HepG2 (cell line): ENCODE measurements at regions not wholly inside any gene's neighbourhood (a gene's known extent, or its start where the extent isn't known, plus 50 kb on each side); places are given as distances from the start of the nearest gene placed in this dataset.

Experiments
- ASH2L ChIP-seq: fragments of 300-600, 200-600 bp; sonication (generic); IDR thresholded peaks from 2 replicates; pipeline ENCODE4 v1.7.0; 2017; ENCODE audit warnings: low read depth, mild to moderate bottlenecking, moderate library complexity, mixed read lengths, low read length; ENCODE audit not compliant: insufficient read length
- DMTF1 ChIP-seq: sonication (generic); formaldehyde crosslinking; IDR thresholded peaks from 2 replicates; pipeline ENCODE4 v1.4.0; 2020; ENCODE audit warnings: mild to moderate bottlenecking, missing genetic modification reagents
- FOXA1 ChIP-seq, 2 experiments: fragments of 450-650 bp in 1 of 2; sonication (generic) in 1 of 2; formaldehyde crosslinking in 1 of 2; IDR thresholded peaks; 2 replicates each; pipeline versions ENCODE4 v1.4.0 to v1.6.1; 2016 to 2020; ENCODE audit warnings: missing genetic modification reagents in 1 of 2
- FOXC1 ChIP-seq: sonication (generic); formaldehyde crosslinking; IDR thresholded peaks from 2 replicates; pipeline ENCODE4 v1.8.0; 2022; ENCODE audit warnings: mild to moderate bottlenecking, missing genetic modification reagents, borderline replicate concordance
- HNRNPL ChIP-seq: fragments of 200-400 bp; formaldehyde crosslinking; IDR thresholded peaks from 2 replicates; pipeline ENCODE4 v1.6.1; 2017; ENCODE audit warnings: mild to moderate bottlenecking, low read depth, low read length
- ISX ChIP-seq: sonication (generic); formaldehyde crosslinking; conservative IDR thresholded peaks from 2 replicates; pipeline ENCODE4 v1.5.0; 2020; ENCODE audit warnings: missing genetic modification reagents
- KDM5B ChIP-seq: sonication (generic); formaldehyde crosslinking; IDR thresholded peaks from 2 replicates; pipeline ENCODE4 v1.4.0; 2020; ENCODE audit warnings: missing genetic modification reagents, mild to moderate bottlenecking, borderline replicate concordance
- POLR2A ChIP-seq, 2 experiments: IDR thresholded peaks; 2 replicates each; pipeline ENCODE4 v1.6.1; 2011; ENCODE audit warnings: low read depth in 2 of 2, low read length in 2 of 2, mild to moderate bottlenecking in 1 of 2, moderate library complexity in 1 of 2; ENCODE audit not compliant: insufficient read depth in 1 of 2
- PTBP1 ChIP-seq: fragments of 200-400 bp; formaldehyde crosslinking; IDR thresholded peaks from 2 replicates; pipeline ENCODE4 v1.6.1; 2018; ENCODE audit warnings: low read length, low read depth; ENCODE audit not compliant: poor library complexity, severe bottlenecking
- RFXANK ChIP-seq: IDR thresholded peaks from 2 replicates; pipeline ENCODE4 v1.6.1; 2016
- SOX13 ChIP-seq, 3 experiments: fragments of 450-650 bp in 1 of 3; sonication (generic) in 1 of 3; formaldehyde crosslinking in 1 of 3; IDR thresholded peaks in 2 of 3; conservative IDR thresholded peaks in 1 of 3; 2 replicates each; pipeline versions ENCODE4 v1.5.0 to v1.6.1; 2016 to 2020; ENCODE audit warnings: antibody characterized with exemption in 1 of 3, mild to moderate bottlenecking in 1 of 3, missing compliant biosample characterization in 1 of 3, missing genetic modification reagents in 1 of 3, moderate library complexity in 1 of 3
- SP140L ChIP-seq: sonication (generic); formaldehyde crosslinking; IDR thresholded peaks from 2 replicates; pipeline ENCODE4 v1.4.0; 2020; ENCODE audit warnings: missing genetic modification reagents, borderline replicate concordance
- TRAFD1 ChIP-seq: sonication (generic); formaldehyde crosslinking; IDR thresholded peaks from 2 replicates; pipeline ENCODE4 v1.5.1; 2020; ENCODE audit warnings: missing genetic modification reagents, mild to moderate bottlenecking, borderline replicate concordance
- ZBTB26 ChIP-seq: IDR thresholded peaks from 2 replicates; pipeline ENCODE4 v1.6.1; 2016; ENCODE audit warnings: missing compliant biosample characterization, missing genetic modification reagents, borderline replicate concordance
- ZFP1 ChIP-seq: IDR thresholded peaks from 2 replicates; pipeline ENCODE4 v1.6.1; 2016
- ZFP82 ChIP-seq: sonication (generic); formaldehyde crosslinking; IDR thresholded peaks from 2 replicates; pipeline ENCODE4 v1.5.1; 2020; ENCODE audit warnings: mild to moderate bottlenecking, missing genetic modification reagents, borderline replicate concordance
- ZFY ChIP-seq: sonication (generic); formaldehyde crosslinking; IDR thresholded peaks from 2 replicates; pipeline ENCODE4 v1.4.0; 2020; ENCODE audit warnings: missing genetic modification reagents
- ZNF20 ChIP-seq: sonication (generic); formaldehyde crosslinking; IDR thresholded peaks from 2 replicates; pipeline ENCODE4 v1.4.0; 2020; ENCODE audit warnings: mild to moderate bottlenecking, moderate library complexity, missing genetic modification reagents
- ZNF383 ChIP-seq: sonication (generic); formaldehyde crosslinking; IDR thresholded peaks from 2 replicates; pipeline ENCODE4 v1.4.0; 2020; ENCODE audit warnings: missing genetic modification reagents, mild to moderate bottlenecking, borderline replicate concordance
- ZNF567 ChIP-seq: sonication (generic); formaldehyde crosslinking; IDR thresholded peaks from 2 replicates; pipeline ENCODE4 v1.8.1; 2023; ENCODE audit warnings: mild to moderate bottlenecking, missing genetic modification reagents, borderline replicate concordance
- ZNF569 ChIP-seq: sonication (generic); formaldehyde crosslinking; IDR thresholded peaks from 2 replicates; pipeline ENCODE4 v1.5.0; 2020; ENCODE audit warnings: mild to moderate bottlenecking, missing genetic modification reagents, moderate library complexity, borderline replicate concordance
- ZNF83 ChIP-seq: sonication (generic); formaldehyde crosslinking; IDR thresholded peaks from 2 replicates; pipeline ENCODE4 v1.4.0; 2020; ENCODE audit warnings: missing genetic modification reagents, mild to moderate bottlenecking, borderline replicate concordance
- ZNF883 ChIP-seq: sonication (generic); formaldehyde crosslinking; IDR thresholded peaks from 2 replicates; pipeline ENCODE4 v1.5.1; 2020; ENCODE audit warnings: mild to moderate bottlenecking, missing genetic modification reagents; ENCODE audit errors: not compliant biosample characterization

GRCh38 chr16:10318798-10319500, 66.9 kb upstream of the ATF7IP2 start (continued):
- TF ChIP-seq ZNF383 (CRISPR knock-in tag) (no peak; the same call in 1 of the 2 replicates), ZNF83 (CRISPR knock-in tag) (no peak), ISX (CRISPR knock-in tag) (no peak), ZFP82 (CRISPR knock-in tag) (0 out of 2 replicates have a peak, but pooled peaks have one; percentile 74), PTBP1 (no peak), TRAFD1 (CRISPR knock-in tag) (peak; percentile 47; the same call in 1 of the 2 replicates), SP140L (CRISPR knock-in tag) (no peak), KDM5B (no peak), POLR2A (IDR thresholded peaks at IDR 0.05; ENCODE audit: insufficient read depth in 1 of 2, low read depth in 2 of 2, low read length in 2 of 2) (peak in 1 of 2 experiments; percentile 43; a peak in 1 of 4 replicates), ZNF883 (CRISPR knock-in tag) (peak; percentile 57), ZNF567 (CRISPR knock-in tag) (no peak), ZBTB26 (CRISPR knock-in tag) (no peak), FOXC1 (CRISPR knock-in tag) (peak; percentile 68; the same call in 1 of the 2 replicates), HNRNPL (no peak), ZNF569 (no peak), ZFY (CRISPR knock-in tag) (peak; percentile 29; the same call in 1 of the 2 replicates), FOXA1 (IDR thresholded peaks at IDR 0.05) (peak; percentile 62; the same call in 1 of the 2 replicates), FOXA1 (CRISPR knock-in tag; IDR thresholded peaks at IDR 0.05) (peak; percentile 97), DMTF1 (CRISPR knock-in tag) (no peak), SOX13 (IDR thresholded peaks at IDR 0.05) (peak; percentile 100), SOX13 (CRISPR knock-in tag; conservative IDR thresholded peaks at IDR 0.05 in 1 of 2, IDR thresholded peaks at IDR 0.05 in 1 of 2) (peak in 1 of 2 experiments; percentile 100; a peak in 2 of 4 replicates), ASH2L (peak; percentile 67), RFXANK (CRISPR knock-in tag) (no peak), ZNF20 (CRISPR knock-in tag) (no peak), ZFP1 (CRISPR knock-in tag) (peak; percentile 71)
